ENCODE measurements at regions not wholly inside any gene's neighbourhood (a gene's known extent, or its start where the extent isn't known, plus 50 kb on each side); places are given as distances from the start of the nearest gene placed in this dataset.

GRCh38 chr10:6353526-6353925 is 150.8 kb downstream of the PFKFB3 start:
- TF ChIP-seq ARNT (IDR thresholded peaks at IDR 0.05) (no peak), FOXK2 (IDR thresholded peaks at IDR 0.05) (no peak), FOXA1 (IDR thresholded peaks at IDR 0.05) (no peak), HDGF (IDR thresholded peaks at IDR 0.05; ENCODE audit: borderline replicate concordance) (no peak), CTBP1 (IDR thresholded peaks at IDR 0.05; ENCODE audit: borderline replicate concordance) (no peak), ELF4 (IDR thresholded peaks at IDR 0.05) (no peak), BHLHE40 (IDR thresholded peaks at IDR 0.05; ENCODE audit: borderline replicate concordance) (no peak), SUZ12 (IDR thresholded peaks at IDR 0.05) (no peak), LEF1 (IDR thresholded peaks at IDR 0.05; ENCODE audit: borderline replicate concordance) (no peak), ZNF384 (IDR thresholded peaks at IDR 0.05) (no peak), SP1 (IDR thresholded peaks at IDR 0.05) (no peak), L3MBTL2 (conservative IDR thresholded peaks at IDR 0.05) (no peak), FOXM1 (IDR thresholded peaks at IDR 0.05; ENCODE audit: borderline replicate concordance) (no peak), NFRKB (IDR thresholded peaks at IDR 0.05) (no peak), TARDBP (IDR thresholded peaks at IDR 0.05) (no peak)
- TF ChIP-seq, protein P1, sequence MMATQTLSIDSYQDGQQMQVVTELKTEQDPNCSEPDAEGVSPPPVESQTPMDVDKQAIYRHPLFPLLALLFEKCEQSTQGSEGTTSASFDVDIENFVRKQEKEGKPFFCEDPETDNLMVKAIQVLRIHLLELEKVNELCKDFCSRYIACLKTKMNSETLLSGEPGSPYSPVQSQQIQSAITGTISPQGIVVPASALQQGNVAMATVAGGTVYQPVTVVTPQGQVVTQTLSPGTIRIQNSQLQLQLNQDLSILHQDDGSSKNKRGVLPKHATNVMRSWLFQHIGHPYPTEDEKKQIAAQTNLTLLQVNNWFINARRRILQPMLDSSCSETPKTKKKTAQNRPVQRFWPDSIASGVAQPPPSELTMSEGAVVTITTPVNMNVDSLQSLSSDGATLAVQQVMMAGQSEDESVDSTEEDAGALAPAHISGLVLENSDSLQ (IDR thresholded peaks at IDR 0.05), result no peak
- ChIA-PET CTCF (no interaction called here), POLR2A (no interaction called here)
- no peak for DNase-seq (ENCODE audit: extremely low spot score)

DNA sequence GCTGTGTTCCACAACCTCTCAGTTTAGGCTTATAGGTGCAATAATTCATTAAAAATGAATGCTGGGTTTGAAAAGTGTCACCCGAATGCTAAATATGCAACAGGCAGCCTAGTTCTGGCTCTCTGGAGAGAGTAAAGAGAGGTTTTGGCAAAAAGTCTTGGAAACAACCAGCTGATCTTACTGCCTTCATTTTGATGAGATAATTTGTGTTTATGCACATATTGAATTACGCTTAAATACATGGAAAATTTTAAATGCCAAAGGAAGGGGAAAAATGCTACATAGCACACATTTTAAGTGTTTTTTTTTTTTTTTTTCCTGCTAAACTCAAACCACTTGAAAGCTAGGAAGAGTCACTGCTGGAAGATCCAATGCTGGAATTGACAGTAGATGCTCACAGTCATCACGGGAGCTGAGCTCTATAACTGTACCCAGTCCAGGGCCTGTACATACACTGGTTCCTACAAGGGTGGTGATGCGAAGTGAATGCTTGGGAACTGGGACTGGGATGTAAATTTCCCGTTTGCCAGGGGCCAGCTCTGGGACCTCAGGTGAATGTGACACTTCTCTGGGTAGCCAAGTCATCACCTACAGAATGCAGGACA is 151.5 kb downstream of the PFKFB3 start:
- ChIA-PET POLR2A (no interaction called here), CTCF (no interaction called here)
- no peak for DNase-seq (ENCODE audit: extremely low spot score)
- no peak for TF ChIP-seq FOXA1 (IDR thresholded peaks at IDR 0.05)
- no peak for TF ChIP-seq LEF1 (IDR thresholded peaks at IDR 0.05; ENCODE audit: borderline replicate concordance)
- TF ChIP-seq FOXM1 (IDR thresholded peaks at IDR 0.05; ENCODE audit: borderline replicate concordance), result no peak
- no peak for TF ChIP-seq ARNT (IDR thresholded peaks at IDR 0.05)
- no peak for TF ChIP-seq BHLHE40 (IDR thresholded peaks at IDR 0.05; ENCODE audit: borderline replicate concordance)
- TF ChIP-seq SUZ12 (IDR thresholded peaks at IDR 0.05), result no peak
- TF ChIP-seq HDGF (IDR thresholded peaks at IDR 0.05; ENCODE audit: borderline replicate concordance), result no peak
- TF ChIP-seq, protein P1 (IDR thresholded peaks at IDR 0.05), result no peak
- no peak for TF ChIP-seq ZNF384 (IDR thresholded peaks at IDR 0.05)
- no peak for TF ChIP-seq ELF4 (IDR thresholded peaks at IDR 0.05)
- TF ChIP-seq L3MBTL2 (conservative IDR thresholded peaks at IDR 0.05), result no peak
- no peak for TF ChIP-seq NFRKB (IDR thresholded peaks at IDR 0.05)
- TF ChIP-seq FOXK2 (IDR thresholded peaks at IDR 0.05), result no peak

- DNase-seq (ENCODE audit: extremely low spot score), result no peak
- POLR2A ChIA-PET, result no interaction called here
- TF ChIP-seq FOXM1 (IDR thresholded peaks at IDR 0.05; ENCODE audit: borderline replicate concordance) (no peak), ZNF384 (IDR thresholded peaks at IDR 0.05) (no peak), HDGF (IDR thresholded peaks at IDR 0.05; ENCODE audit: borderline replicate concordance) (no peak), FOXA1 (IDR thresholded peaks at IDR 0.05) (no peak), LEF1 (IDR thresholded peaks at IDR 0.05; ENCODE audit: borderline replicate concordance) (no peak), SUZ12 (IDR thresholded peaks at IDR 0.05) (no peak), ELF4 (IDR thresholded peaks at IDR 0.05) (no peak), BHLHE40 (IDR thresholded peaks at IDR 0.05; ENCODE audit: borderline replicate concordance) (no peak), ARNT (IDR thresholded peaks at IDR 0.05) (no peak)
- TF ChIP-seq, protein P1 (IDR thresholded peaks at IDR 0.05), result no peak
- CTCF ChIA-PET, result interaction anchor here (0.7 kb wide), 1 partner anchor 45 kb away, joined by 3 read pairs; no protein-coding TSS in a partner anchor
These were observed 153.6 kb downstream of the PFKFB3 start for GRCh38 chr10:6356280-6356793.

GRCh38 chr10:6361869-6362268 is 159.1 kb downstream of the PFKFB3 start:
- ChIA-PET POLR2A (no interaction called here), CTCF (no interaction called here)
- no peak for DNase-seq (ENCODE audit: extremely low spot score)
- TF ChIP-seq ELF4 (IDR thresholded peaks at IDR 0.05), result no peak
- no peak for TF ChIP-seq HDGF (IDR thresholded peaks at IDR 0.05; ENCODE audit: borderline replicate concordance)
- TF ChIP-seq FOXK2 (IDR thresholded peaks at IDR 0.05), result no peak
- TF ChIP-seq FOXA1 (IDR thresholded peaks at IDR 0.05), result no peak
- no peak for TF ChIP-seq TARDBP (IDR thresholded peaks at IDR 0.05)
- no peak for TF ChIP-seq ARNT (IDR thresholded peaks at IDR 0.05)
- no peak for TF ChIP-seq NFRKB (IDR thresholded peaks at IDR 0.05)
- no peak for TF ChIP-seq FOXM1 (IDR thresholded peaks at IDR 0.05; ENCODE audit: borderline replicate concordance)
- TF ChIP-seq BHLHE40 (IDR thresholded peaks at IDR 0.05; ENCODE audit: borderline replicate concordance), result no peak
- TF ChIP-seq L3MBTL2 (conservative IDR thresholded peaks at IDR 0.05), result no peak
- TF ChIP-seq SP1 (IDR thresholded peaks at IDR 0.05), result no peak

DNA sequence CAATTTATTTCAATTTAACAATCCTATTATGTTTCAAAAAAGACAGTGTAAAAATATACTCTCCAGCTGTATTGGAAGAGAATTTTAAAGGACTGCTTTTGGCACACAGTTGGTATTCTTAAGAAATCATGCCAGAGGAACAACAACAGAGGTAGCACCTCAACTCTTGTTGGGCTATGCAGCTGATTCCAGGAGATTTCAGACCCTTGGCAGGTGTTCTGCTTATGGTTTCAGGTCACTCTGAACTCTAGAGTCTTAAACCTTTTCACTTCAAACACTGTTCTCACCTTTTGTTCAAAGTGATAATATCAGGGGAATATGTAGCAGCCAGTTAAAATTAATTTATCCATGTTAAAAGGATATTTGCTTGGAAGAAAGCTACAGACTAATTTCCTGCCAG is 160.1 kb downstream of the PFKFB3 start:
- ChIA-PET POLR2A (no interaction called here), CTCF (no interaction called here)
- no peak for TF ChIP-seq CTBP1 (IDR thresholded peaks at IDR 0.05; ENCODE audit: borderline replicate concordance)
- no peak for TF ChIP-seq L3MBTL2 (conservative IDR thresholded peaks at IDR 0.05)
- TF ChIP-seq, protein P1 (IDR thresholded peaks at IDR 0.05), result no peak
- no peak for TF ChIP-seq FOXA1 (IDR thresholded peaks at IDR 0.05)
- TF ChIP-seq ZNF384 (IDR thresholded peaks at IDR 0.05), result no peak
- TF ChIP-seq FOXM1 (IDR thresholded peaks at IDR 0.05; ENCODE audit: borderline replicate concordance), result no peak
- TF ChIP-seq SUZ12 (IDR thresholded peaks at IDR 0.05), result no peak
- no peak for TF ChIP-seq NFRKB (IDR thresholded peaks at IDR 0.05)
- no peak for TF ChIP-seq SP1 (IDR thresholded peaks at IDR 0.05)
- TF ChIP-seq HDGF (IDR thresholded peaks at IDR 0.05; ENCODE audit: borderline replicate concordance), result no peak
- TF ChIP-seq TARDBP (IDR thresholded peaks at IDR 0.05), result no peak
- no peak for TF ChIP-seq FOXK2 (IDR thresholded peaks at IDR 0.05)
- no peak for TF ChIP-seq BHLHE40 (IDR thresholded peaks at IDR 0.05; ENCODE audit: borderline replicate concordance)

More for the DNA sequence above, 160.1 kb downstream of the PFKFB3 start:
- DNase-seq (ENCODE audit: extremely low spot score), result no peak

Data from HEK293T (cell line).